ENCODE measurements at regions not wholly inside any gene's neighbourhood (a gene's known extent, or its start where the extent isn't known, plus 50 kb on each side); places are given as distances from the start of the nearest gene placed in this dataset.

- no peak for TF ChIP-seq CTCF (IDR thresholded peaks at IDR 0.05; ENCODE audit: low read length)
- no peak for TF ChIP-seq EZH2 (IDR thresholded peaks at IDR 0.05; ENCODE audit: borderline replicate concordance, low read length)
Observed at GRCh38 chr5:53405396-53405795, 75.0 kb upstream of the FST start.
